Skin of body (tissue), 1 donor: ENCODE measurements at regions not wholly inside any gene's neighbourhood (a gene's known extent, or its start where the extent isn't known, plus 50 kb on each side); places are given as distances from the start of the nearest gene placed in this dataset.
"Not testable (repeated sequence)": the region's sequence is repeated elsewhere in the genome, so short reads cannot be mapped to it uniquely, and the experiment has no call there.

ENCODE experiments used
- DNase-seq: peaks from one replicate; lab custom pipeline; 2025; lab: John Stamatoyannopoulos, UW

- not testable (repeated sequence) for DNase-seq
Measured at GRCh38 chr6:92644104-92644791, 775.1 kb downstream of the EPHA7 start.

- no peak for DNase-seq
Measured at GRCh38 chr6:92635553-92636153, 783.7 kb downstream of the EPHA7 start.

GRCh38 chr6:92634561-92634960 is 784.8 kb downstream of the EPHA7 start:
- no peak for DNase-seq

GRCh38 chr6:92623431-92623830 is 795.9 kb downstream of the EPHA7 start:
- no peak for DNase-seq

GRCh38 chr6:92617721-92618120 is 801.6 kb downstream of the EPHA7 start:
- DNase-seq, result no peak

- DNase-seq, result no peak
Measured at GRCh38 chr6:92608751-92609150, 810.6 kb downstream of the EPHA7 start.

- no peak for DNase-seq
Measured at GRCh38 chr6:92593201-92593600, 826.2 kb downstream of the EPHA7 start.

GRCh38 chr6:92589996-92590395 is 829.4 kb downstream of the EPHA7 start:
- DNase-seq, result no peak

GRCh38 chr6:92588148-92588547 is 831.2 kb downstream of the EPHA7 start:
- no peak for DNase-seq

GRCh38 chr6:92587525-92587924 is 831.8 kb downstream of the EPHA7 start:
- DNase-seq, result no peak

GRCh38 chr6:92586236-92586977 is 833.0 kb downstream of the EPHA7 start:
- DNase-seq, result no peak

GRCh38 chr6:92582211-92582610 is 837.1 kb downstream of the EPHA7 start:
- no peak for DNase-seq

- DNase-seq, result no peak
Measured at GRCh38 chr6:92577077-92577719, 842.2 kb downstream of the EPHA7 start.

- DNase-seq, result no peak
Measured at GRCh38 chr6:92568541-92568940, 850.8 kb downstream of the EPHA7 start.

GRCh38 chr6:92566632-92567031 is 852.7 kb downstream of the EPHA7 start:
- no peak for DNase-seq

- no peak for DNase-seq
Measured at GRCh38 chr6:92564376-92564775, 855.0 kb downstream of the EPHA7 start.

GRCh38 chr6:92559611-92560010 is 859.7 kb downstream of the EPHA7 start:
- DNase-seq, result no peak

- peak; percentile 78 for DNase-seq
Measured at GRCh38 chr6:92559003-92559402, 860.4 kb downstream of the EPHA7 start.

- DNase-seq, result no peak
Measured at GRCh38 chr6:92550501-92550900, 868.9 kb downstream of the EPHA7 start.

- DNase-seq, result no peak
Measured at GRCh38 chr6:92545861-92546260, 873.5 kb downstream of the EPHA7 start.

GRCh38 chr6:92541448-92542060 is 877.8 kb downstream of the EPHA7 start:
- DNase-seq, result no peak

GRCh38 chr6:92538926-92539325 is 880.4 kb downstream of the EPHA7 start:
- DNase-seq, result no peak
